Fibroblast of the aortic adventitia (primary cell): ENCODE measurements at regions not wholly inside any gene's neighbourhood (a gene's known extent, or its start where the extent isn't known, plus 50 kb on each side); places are given as distances from the start of the nearest gene placed in this dataset.
"Not testable (repeated sequence)": the region's sequence is repeated elsewhere in the genome, so short reads cannot be mapped to it uniquely, and the experiment has no call there.

ENCODE experiments used
- DNase-seq: peaks from one replicate; pipeline ENCODE4 v3.0.0-alpha.2; 2010; ENCODE audit warnings: low read depth
- H3K4me3 ChIP-seq: 2 replicates; pipeline ENCODE4 v1.5.1; 2011; ENCODE audit warnings: low read depth, mild to moderate bottlenecking, control low read depth, low read length, moderate library complexity

DNA sequence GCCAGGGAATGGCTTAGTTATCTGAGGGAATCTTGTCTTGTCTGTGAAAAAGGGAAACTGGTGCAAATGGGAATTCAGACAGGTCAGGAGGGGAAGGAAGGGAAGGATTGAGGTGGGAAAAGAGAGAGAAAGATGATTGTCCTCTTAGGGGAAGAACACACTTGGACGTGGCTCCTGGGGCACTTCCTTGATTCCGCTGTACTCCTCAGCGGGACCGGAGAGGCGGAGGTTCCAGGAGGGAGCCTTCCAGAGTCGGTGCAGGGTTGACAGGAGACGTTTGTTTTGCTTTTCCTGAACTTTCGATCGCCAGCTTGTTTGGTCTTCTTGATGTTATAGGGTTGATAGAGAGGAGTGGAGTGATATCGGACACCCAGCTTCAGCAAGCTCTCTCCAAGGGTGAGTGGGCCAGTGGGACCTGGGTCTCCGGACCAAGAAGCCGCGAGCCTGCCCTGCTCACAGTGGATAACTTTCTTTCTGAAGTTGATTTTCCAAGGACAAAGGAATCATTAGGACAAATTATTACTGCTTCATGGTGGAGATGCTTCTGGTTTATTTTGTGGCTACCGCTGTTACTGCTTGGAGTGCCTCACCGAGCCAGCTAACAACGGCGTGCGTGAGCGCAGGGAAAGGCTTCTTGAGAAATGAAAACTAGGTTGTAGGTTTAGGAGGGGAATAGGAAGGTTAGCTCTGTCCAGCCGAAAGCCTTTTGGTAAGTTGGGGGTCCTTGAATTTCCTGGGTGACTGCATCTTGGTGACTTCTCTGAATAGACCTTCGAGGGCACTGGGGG is 52.4 kb upstream of the APOD start:
- DNase-seq: peak; percentile 18
- H3K4me3 ChIP-seq: not testable (repeated sequence)

- H3K4me3 ChIP-seq, DNase-seq: not testable (repeated sequence)
Observed at GRCh38 chr3:195635262-195635873, 51.6 kb upstream of the APOD start.

DNA sequence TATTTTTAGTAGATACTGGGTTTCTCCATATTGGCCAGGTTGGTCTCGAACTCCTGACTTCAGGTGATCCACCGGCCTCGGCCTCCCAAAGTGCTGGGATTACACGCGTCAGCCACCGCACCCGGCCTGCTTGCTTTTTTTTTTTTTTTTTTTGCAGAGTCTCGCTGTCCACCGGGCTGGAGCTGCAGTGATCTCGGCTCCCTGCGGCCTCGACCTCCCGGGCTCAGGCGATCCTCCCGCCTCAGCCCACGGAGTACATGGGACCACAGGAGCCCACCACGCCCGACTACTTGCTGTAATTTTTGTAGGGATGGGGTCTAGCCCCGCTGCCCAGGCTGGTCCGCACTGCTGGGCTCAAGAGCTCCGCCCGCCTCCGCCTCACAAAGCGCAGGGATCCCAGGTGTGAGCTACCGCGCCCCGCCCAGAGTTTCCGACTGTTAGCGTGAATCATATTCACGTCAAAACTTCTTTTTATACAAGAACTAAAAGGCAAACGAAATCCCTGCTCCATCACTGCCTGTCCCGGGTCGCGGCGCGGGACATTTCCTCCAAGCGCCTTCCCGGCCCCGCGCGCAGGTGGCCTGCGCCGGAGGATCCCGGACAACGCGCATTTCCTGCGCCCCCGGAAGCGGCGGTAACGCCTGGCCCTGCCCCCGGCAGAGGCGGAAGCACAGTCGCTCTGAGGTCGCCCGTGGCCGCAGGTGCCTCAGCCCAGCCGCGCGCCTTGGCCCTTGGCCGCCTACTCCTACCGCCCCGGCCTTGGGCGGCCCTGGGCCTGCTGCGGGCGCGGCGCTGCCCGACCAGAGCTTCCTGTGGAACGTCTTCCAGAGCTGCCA is 50.9 kb upstream of the APOD start:
- not testable (repeated sequence) for DNase-seq
- H3K4me3 ChIP-seq: peak overlapping the region; percentile 58
